ENCODE measurements at regions not wholly inside any gene's neighbourhood (a gene's known extent, or its start where the extent isn't known, plus 50 kb on each side); places are given as distances from the start of the nearest gene placed in this dataset.

- no peak for DNase-seq
These were observed 235.8 kb upstream of the DCN start for GRCh38 chr12:91418221-91419090.

- DNase-seq = no peak
These were observed 235.0 kb upstream of the DCN start for GRCh38 chr12:91417650-91418049.

GRCh38 chr12:91414636-91415035 is 232.0 kb upstream of the DCN start:
- DNase-seq = no peak

DNA sequence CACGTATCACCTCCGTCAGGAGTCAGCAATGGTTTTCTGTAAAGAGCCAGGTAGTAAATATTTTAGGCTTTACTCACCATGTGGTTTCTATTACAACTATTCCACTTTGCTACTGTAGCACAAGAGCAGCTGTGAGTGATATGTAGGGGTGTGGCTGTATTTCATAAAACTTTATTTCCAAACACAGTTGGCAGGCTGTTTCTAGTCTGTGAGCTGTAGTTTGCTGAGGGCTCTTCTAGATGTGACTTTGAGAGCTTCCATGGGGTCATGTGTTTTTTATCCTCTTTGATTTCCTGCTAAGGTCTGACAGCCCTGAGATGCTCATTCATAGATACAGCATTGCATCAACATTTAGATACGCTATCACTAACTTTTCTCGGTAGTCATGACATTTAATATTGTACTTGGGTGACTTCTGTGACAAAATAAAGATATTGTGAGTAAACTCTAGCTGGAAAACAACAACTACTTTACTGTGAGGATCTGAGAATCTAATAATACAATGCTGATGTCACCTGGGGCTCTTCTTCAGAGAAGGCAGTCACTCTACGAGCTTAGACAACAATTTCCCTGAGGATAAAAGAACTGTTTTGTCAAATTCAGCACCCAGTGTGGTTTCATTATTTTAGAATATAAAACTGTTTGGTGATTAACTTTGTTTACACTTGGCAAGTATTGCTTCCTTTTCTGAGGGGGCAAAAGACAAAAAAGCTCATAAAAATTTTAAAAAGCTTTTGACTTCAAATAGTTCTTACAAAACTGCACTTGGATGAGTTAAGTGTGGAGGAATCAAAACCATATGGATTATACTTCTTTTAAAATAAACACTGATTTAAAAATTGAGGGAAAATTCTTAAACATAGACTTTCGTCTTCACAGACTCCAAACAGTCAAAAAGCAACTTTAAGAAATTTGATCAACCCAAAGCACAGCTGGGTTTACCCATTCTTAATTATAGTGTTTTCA is 231.2 kb upstream of the DCN start:
- DNase-seq = no peak

GRCh38 chr12:91406920-91407341 is 224.3 kb upstream of the DCN start:
- peak in 1 of 2 donors; percentile 9 for DNase-seq

DNA sequence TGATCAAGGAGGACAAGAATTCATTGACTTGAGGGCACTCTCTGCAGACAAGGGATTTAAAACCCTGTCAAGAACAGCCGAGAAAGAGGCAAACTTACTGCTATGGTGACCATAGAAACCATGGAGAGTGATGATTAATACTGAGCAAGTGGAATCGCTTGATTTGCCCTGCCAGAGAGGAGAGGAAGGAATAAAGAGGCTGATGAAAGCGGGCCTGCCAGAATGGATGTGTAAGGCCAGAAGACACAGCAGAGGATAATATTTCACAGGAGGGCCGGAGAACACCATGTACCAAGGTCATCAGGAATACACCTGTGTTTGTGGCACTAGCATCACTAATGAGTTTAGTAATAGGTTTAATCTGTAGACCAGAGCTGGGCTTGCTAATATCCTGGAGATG is 221.8 kb upstream of the DCN start:
- DNase-seq = no peak

- no peak for DNase-seq
These were observed 218.6 kb upstream of the DCN start for GRCh38 chr12:91401190-91401589.

GRCh38 chr12:91400271-91400670 is 217.7 kb upstream of the DCN start:
- no peak for DNase-seq

- DNase-seq = no peak
These were observed 215.4 kb upstream of the DCN start for GRCh38 chr12:91397866-91398532.

DNA sequence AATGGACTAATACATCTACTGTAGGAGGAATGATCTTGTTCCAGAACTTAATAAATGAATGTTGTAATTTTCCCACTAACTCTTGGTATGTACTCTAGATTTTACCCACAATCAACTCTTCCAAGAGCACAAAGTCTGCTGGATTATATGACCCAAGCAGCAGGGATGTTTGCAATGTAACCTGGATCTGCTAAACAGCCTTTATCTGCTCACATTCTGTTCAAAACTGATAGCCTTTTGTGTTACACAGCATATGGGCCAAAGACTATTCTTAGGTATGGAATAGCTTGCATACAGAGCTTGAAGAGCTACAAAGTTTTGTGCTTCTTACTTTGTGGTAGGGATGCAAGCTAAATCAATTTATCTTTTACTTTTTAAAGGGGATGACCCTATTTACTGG is 213.7 kb upstream of the DCN start:
- DNase-seq = no peak

DNA sequence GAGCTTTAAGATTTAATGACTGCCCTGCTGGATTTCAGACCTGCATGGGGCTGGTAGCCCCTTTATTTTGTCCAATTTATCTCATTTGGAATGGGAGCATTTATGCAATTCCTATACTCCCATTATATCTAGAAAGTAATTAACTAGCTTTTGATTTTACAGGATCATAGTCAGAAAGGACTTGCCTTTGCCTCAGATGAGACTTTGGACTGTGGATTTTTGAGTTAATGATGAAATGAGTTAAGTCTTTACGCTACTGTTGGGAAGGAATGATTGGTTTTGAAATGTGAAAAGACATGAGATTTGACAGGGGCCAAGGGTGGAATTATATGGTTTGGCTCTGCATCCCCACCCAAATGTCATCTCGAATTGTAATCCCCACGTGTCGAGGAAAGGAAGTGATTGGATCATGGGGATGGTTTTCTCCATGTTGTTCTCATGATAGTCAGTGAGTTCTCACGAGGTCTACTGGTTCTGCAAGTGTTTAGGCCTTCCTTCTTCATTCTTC is 213.1 kb upstream of the DCN start:
- DNase-seq = no peak

GRCh38 chr12:91394903-91395302 is 212.3 kb upstream of the DCN start:
- DNase-seq = no peak

GRCh38 chr12:91388573-91388972 is 206.0 kb upstream of the DCN start:
- DNase-seq = no peak

GRCh38 chr12:91387461-91388134 is 205.0 kb upstream of the DCN start:
- no peak for DNase-seq

- no peak for DNase-seq
These were observed 202.2 kb upstream of the DCN start for GRCh38 chr12:91384806-91385205.

DNA sequence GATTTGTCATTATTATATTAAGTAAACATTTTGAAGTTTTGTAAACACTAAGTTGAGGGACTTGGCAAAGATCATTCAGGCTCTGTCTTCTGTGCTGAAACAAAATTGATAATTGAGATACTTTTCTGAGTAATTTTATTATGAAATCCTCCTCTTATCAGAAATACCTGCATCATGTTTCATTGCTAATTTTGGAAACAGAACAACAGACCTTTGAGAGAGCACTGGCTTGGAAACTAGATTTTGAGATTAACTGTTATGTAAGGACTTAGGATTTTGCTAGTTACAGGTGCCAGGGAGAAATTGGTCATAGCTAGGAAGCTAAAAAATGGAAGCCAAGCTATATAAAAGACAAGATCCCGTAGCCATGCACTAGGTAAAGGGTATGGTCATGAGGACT is 201.7 kb upstream of the DCN start:
- DNase-seq = no peak

DNA sequence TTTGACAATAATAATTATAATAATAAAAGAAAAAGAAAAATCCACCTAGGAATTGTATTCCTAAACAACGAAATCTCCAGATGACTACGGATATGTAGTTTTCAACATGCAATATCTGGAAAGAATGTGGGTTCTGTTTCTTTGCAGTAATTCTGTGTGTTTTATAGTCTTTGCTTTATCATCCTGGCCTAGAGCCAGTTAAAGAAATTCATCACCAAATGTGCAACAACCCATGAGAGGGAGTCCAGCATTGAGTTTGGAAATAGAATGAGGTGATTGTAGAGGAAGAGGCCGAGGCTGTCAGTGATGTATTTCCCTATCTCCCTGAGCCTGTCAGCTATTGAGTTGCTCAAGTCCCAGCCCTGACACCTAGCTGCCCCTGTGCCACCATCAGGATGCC is 200.5 kb upstream of the DCN start:
- no peak for DNase-seq

- DNase-seq = peak; percentile 82 to 92
These were observed 199.5 kb upstream of the DCN start for GRCh38 chr12:91382081-91382543.

DNA sequence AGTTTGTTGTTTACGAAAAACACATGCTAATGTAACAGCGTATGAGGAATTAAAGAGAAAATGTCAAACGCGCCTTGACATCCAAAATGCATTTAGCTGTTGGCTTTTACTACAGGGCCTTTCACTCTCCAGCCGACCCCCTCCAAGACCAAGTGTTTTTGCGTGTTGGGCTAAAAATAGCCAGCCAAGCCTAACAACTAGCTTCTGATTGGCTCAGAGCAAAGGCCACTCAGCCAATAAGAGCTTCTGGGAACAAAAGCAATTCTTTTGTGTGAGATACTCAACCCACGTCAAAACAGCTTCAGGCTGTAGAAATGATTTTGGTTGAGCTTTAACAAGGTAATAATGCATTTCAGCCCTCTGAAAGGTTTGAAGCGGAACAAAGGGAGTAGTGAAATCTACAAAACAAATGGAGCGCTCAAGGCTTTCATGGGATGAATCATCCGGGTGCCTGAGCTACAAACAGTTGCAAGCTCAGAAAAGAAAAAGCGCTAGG is 198.7 kb upstream of the DCN start:
- DNase-seq = peak in 1 of 2 donors; percentile 16

GRCh38 chr12:91380631-91381030 is 198.0 kb upstream of the DCN start:
- DNase-seq = no peak

DNA sequence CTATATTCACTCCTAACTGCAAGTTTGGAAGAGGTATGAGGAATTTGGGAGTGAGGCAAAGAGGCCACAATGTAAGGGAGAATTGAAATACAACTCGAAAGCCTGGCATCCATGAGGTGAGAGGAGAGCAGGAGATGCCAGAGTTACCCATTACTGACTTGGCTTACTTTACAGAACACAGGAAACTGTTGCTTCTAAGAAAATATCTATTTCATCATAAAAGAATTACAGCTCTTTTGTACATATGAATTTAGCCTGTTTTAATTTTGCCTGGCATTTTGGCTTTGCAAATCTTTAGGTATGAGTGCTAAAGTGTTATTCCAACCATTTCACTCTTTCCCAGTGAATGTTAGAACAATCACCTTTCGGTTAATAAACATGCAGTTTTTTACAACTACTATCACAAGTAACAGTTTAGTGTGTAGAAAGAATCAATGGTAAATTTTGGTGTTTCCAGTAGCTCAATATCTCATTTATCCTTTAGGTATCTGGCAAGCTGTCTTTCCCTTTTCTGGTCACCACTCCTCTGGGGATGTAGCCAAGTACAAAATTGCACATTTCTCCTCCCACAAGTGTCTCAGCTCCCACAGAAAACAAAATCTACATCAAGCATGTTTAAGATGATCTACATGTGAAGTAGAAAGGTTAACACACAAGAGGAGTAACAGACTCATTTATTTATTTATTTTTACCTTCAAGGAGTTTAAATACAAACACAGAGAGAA is 196.6 kb upstream of the DCN start:
- DNase-seq = no peak
